Thyroid gland (tissue), 4 donors: ENCODE measurements at regions not wholly inside any gene's neighbourhood (a gene's known extent, or its start where the extent isn't known, plus 50 kb on each side); places are given as distances from the start of the nearest gene placed in this dataset.
A peak's percentile ranks its signal among the peaks of the same experiment; 100 is the strongest.

Experiments used
- DNase-seq, 2 donors: peaks; one replicate each; pipeline ENCODE4 v3.0.0-alpha.2; 2019
- H3K27ac ChIP-seq, 3 donors: fragments of 200-600 bp; sonication (generic); 1 replicate in 2 of 3; 2 replicates in 1 of 3; pipeline ENCODE4 v1.5.1; 2016 to 2019; ENCODE audit warnings: mild to moderate bottlenecking in 1 of 3, moderate library complexity in 1 of 3
- H3K27me3 ChIP-seq: fragments of 200-600 bp; sonication (generic); one replicate; pipeline ENCODE4 v1.5.1; 2019
- H3K36me3 ChIP-seq, 2 donors: fragments of 200-600 bp; sonication (generic); one replicate each; pipeline ENCODE4 v1.5.1; 2016 to 2019
- H3K4me1 ChIP-seq, 2 donors: fragments of 200-600 bp; sonication (generic); one replicate each; pipeline ENCODE4 v1.5.1; 2017 to 2019
- H3K4me3 ChIP-seq, 3 donors: fragments of 200-600 bp; sonication (generic); replicated peaks in 1 of 3; 1 replicate in 2 of 3; 2 replicates in 1 of 3; pipeline ENCODE4 v1.5.1; 2016; ENCODE audit warnings: mild to moderate bottlenecking in 1 of 3
- H3K9me3 ChIP-seq: fragments of 200-600 bp; sonication (generic); one replicate; pipeline ENCODE4 v1.5.1; 2017
- CTCF ChIP-seq, 6 experiments: fragments of 200-600 bp in 3 of 6; fragments of 450-650 bp in 3 of 6; sonication (generic) in 3 of 6; IDR thresholded peaks; one replicate each; pipeline ENCODE4 v1.5.1; 2016 to 2019; ENCODE audit warnings: antibody characterized with exemption in 6 of 6, mild to moderate bottlenecking in 2 of 6, inconsistent platforms in 1 of 6, moderate library complexity in 1 of 6
- POLR2A ChIP-seq, 2 donors: fragments of 450-650 bp; IDR thresholded peaks; one replicate each; pipeline ENCODE4 v1.6.1; 2017; ENCODE audit warnings: antibody characterized with exemption in 2 of 2, mild to moderate bottlenecking in 2 of 2, moderate library complexity in 1 of 2
- WGBS, 2 donors: methylation state at CpG; one replicate each; pipeline ENCODE4 v1.1.5; 2017; 5-methylcytosine and 5-hydroxymethylcytosine counted together
- intact Hi-C: fragments of 100-400 bp; cut with DNase I; formaldehyde crosslinking; loops from one replicate; pipeline ENCODE4 v1.15.1; 2023

- H3K27ac ChIP-seq, result no peak overlapping the region
- no peak for DNase-seq
- H3K4me1 ChIP-seq, result no peaks in the 10 kb centered on the region
- H3K27me3 ChIP-seq, result no peaks in the 10 kb centered on the region
- WGBS, 2 donors, result 81 to 93% methylated on average over 3 of the region's 3 CpGs
- no peaks in the 10 kb centered on the region for H3K9me3 ChIP-seq
- intact Hi-C loops, result no loop called here
- no peaks in the 10 kb centered on the region for H3K36me3 ChIP-seq
- H3K4me3 ChIP-seq, result no peak overlapping the region
- TF ChIP-seq CTCF (IDR thresholded peaks at IDR 0.05), result no peak
- TF ChIP-seq POLR2A (IDR thresholded peaks at IDR 0.05), result no peak
These were observed 345.5 kb upstream of the TSHZ3 start for GRCh38 chr19:31694761-31695160.

- no peak for TF ChIP-seq POLR2A (IDR thresholded peaks at IDR 0.05)
- no peak for TF ChIP-seq CTCF (IDR thresholded peaks at IDR 0.05)
These were observed 350.2 kb upstream of the TSHZ3 start for GRCh38 chr19:31699421-31699820.

GRCh38 chr19:31701146-31701545 is 351.9 kb upstream of the TSHZ3 start:
- Histone ChIP-seq H3K4me1 (no peaks in the 10 kb centered on the region), H3K36me3 (no peaks in the 10 kb centered on the region), H3K27me3 (no peaks in the 10 kb centered on the region), H3K4me3 (no peak overlapping the region), H3K9me3 (no peaks in the 10 kb centered on the region), H3K27ac (no peak overlapping the region)
- peak in 1 of 2 donors; percentile 10 for DNase-seq
- TF ChIP-seq POLR2A (IDR thresholded peaks at IDR 0.05), result no peak
- no peak for TF ChIP-seq CTCF (IDR thresholded peaks at IDR 0.05)
- 35 to 46% methylated on average over 3 of the region's 3 CpGs for WGBS, 2 donors
- intact Hi-C loops, result no loop called here

More at GRCh38 chr19:31699421-31699820, 350.2 kb upstream of the TSHZ3 start:
- DNase-seq, result no peak
- H3K27me3 ChIP-seq, result no peaks in the 10 kb centered on the region
- 81 to 85% methylated on average over 3 of the region's 3 CpGs for WGBS, 2 donors
- no peak overlapping the region for H3K4me3 ChIP-seq
- H3K27ac ChIP-seq, result no peak overlapping the region
- no peaks in the 10 kb centered on the region for H3K36me3 ChIP-seq
- H3K4me1 ChIP-seq, result no peaks in the 10 kb centered on the region
- H3K9me3 ChIP-seq, result no peaks in the 10 kb centered on the region
- intact Hi-C loops, result no loop called here

- H3K27ac ChIP-seq, result no peak overlapping the region
- no peaks in the 10 kb centered on the region for H3K36me3 ChIP-seq
- H3K27me3 ChIP-seq, result no peaks in the 10 kb centered on the region
- H3K4me3 ChIP-seq, result no peak overlapping the region
- WGBS, 2 donors, result 87% methylated on average over 5 of the region's 5 CpGs
- intact Hi-C loops, result no loop called here
- TF ChIP-seq CTCF (IDR thresholded peaks at IDR 0.05), result no peak
- TF ChIP-seq POLR2A (IDR thresholded peaks at IDR 0.05), result no peak
- no peaks in the 10 kb centered on the region for H3K9me3 ChIP-seq
- no peaks in the 10 kb centered on the region for H3K4me1 ChIP-seq
- DNase-seq, result no peak
These were observed 356.4 kb upstream of the TSHZ3 start for GRCh38 chr19:31705656-31706055.

GRCh38 chr19:31706131-31706530 is 356.9 kb upstream of the TSHZ3 start:
- intact Hi-C loops, result no loop called here
- Histone ChIP-seq H3K27ac (no peak overlapping the region), H3K9me3 (no peaks in the 10 kb centered on the region), H3K4me3 (no peak overlapping the region), H3K36me3 (no peaks in the 10 kb centered on the region), H3K27me3 (no peaks in the 10 kb centered on the region), H3K4me1 (no peaks in the 10 kb centered on the region)
- TF ChIP-seq CTCF (IDR thresholded peaks at IDR 0.05) (no peak), POLR2A (IDR thresholded peaks at IDR 0.05) (no peak)
- WGBS, 2 donors, result 90 to 96% methylated on average over 6 of the region's 6 CpGs
- no peak for DNase-seq
